AG09309 (cell line): ENCODE measurements at regions not wholly inside any gene's neighbourhood (a gene's known extent, or its start where the extent isn't known, plus 50 kb on each side); places are given as distances from the start of the nearest gene placed in this dataset.
"Not testable (repeated sequence)": the region's sequence is repeated elsewhere in the genome, so short reads cannot be mapped to it uniquely, and the experiment has no call there.

Experiments used
- DNase-seq: peaks from one replicate; pipeline ENCODE4 v3.0.0-alpha.2; 2010; ENCODE audit warnings: low read depth
- H3K4me3 ChIP-seq: 2 replicates; pipeline ENCODE4 v1.5.1; 2011; ENCODE audit warnings: mild to moderate bottlenecking, low read depth, low read length, moderate library complexity; ENCODE audit not compliant: control insufficient read depth
- TF ChIP-seq, protein P1 (sequence below): IDR thresholded peaks from 2 replicates; pipeline ENCODE4 v1.5.1; 2011; ENCODE audit warnings: mild to moderate bottlenecking, low read depth, low read length, inconsistent platforms; ENCODE audit not compliant: insufficient read depth, control insufficient read depth; ENCODE audit errors: missing control alignments

DNA sequence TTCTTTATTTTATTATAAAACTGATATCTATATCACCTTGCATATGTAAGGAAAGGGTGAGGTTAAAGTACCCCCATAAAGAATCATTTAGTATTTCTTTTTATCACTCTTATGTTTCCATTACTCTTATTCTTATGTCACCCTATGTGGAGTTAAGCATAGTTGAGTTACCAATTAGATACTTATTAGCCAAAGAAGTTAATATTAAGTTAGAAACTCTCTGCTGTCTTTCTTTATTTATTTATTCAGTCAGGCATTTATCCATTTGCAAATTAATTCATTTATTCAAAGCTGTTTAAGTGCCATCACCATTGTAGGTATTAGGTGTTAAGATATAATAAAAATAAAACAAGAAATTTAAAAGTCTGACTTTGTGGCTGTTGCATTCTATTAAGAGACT is 1279.1 kb upstream of the CITED2 start:
- TF ChIP-seq, protein P1, sequence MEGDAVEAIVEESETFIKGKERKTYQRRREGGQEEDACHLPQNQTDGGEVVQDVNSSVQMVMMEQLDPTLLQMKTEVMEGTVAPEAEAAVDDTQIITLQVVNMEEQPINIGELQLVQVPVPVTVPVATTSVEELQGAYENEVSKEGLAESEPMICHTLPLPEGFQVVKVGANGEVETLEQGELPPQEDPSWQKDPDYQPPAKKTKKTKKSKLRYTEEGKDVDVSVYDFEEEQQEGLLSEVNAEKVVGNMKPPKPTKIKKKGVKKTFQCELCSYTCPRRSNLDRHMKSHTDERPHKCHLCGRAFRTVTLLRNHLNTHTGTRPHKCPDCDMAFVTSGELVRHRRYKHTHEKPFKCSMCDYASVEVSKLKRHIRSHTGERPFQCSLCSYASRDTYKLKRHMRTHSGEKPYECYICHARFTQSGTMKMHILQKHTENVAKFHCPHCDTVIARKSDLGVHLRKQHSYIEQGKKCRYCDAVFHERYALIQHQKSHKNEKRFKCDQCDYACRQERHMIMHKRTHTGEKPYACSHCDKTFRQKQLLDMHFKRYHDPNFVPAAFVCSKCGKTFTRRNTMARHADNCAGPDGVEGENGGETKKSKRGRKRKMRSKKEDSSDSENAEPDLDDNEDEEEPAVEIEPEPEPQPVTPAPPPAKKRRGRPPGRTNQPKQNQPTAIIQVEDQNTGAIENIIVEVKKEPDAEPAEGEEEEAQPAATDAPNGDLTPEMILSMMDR: no peak
- DNase-seq: no peak

DNA sequence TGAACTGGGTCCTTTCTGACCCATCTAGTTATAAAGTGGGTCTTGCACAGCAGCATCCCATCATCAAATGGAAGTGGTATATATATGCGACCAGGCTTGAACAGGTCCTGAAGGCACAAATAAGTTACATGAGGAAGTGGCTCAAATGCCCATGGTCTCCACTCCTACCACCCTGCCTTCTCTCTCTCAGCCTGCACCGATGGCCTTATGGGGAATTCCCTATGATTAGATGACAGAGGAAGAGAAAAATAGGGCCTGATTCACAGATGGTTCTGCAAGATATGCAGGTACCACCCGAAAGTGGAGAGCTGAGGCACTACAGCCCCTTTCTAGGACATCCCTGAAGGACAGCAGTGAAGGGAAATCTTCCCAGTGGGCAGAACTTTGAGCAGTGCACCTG is 1275.1 kb upstream of the CITED2 start:
- DNase-seq: not testable (repeated sequence)

More for the DNA sequence above, 1279.1 kb upstream of the CITED2 start:
- H3K4me3 ChIP-seq: no peak overlapping the region

DNA sequence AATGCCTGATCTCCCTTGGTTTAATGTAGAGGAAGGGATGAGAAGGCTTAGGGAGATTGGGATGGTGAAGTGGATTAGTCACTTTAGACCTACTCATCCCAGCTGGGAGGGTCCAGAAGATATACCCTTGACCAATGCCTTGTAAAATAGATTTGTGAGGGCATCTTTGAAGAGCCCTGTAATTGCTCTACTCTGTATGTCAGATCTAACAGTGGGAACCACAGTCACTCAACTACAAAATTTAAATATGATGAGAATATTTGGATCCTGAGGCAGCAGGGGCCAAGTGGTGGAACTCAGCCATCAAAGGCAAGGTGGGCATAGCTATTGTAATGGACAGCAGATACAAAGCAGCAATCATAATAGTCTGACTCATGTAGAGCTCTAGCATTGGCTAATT is 1272.9 kb upstream of the CITED2 start:
- H3K4me3 ChIP-seq, DNase-seq: not testable (repeated sequence)

More for the DNA sequence above, 1275.1 kb upstream of the CITED2 start:
- H3K4me3 ChIP-seq: not testable (repeated sequence)

DNA sequence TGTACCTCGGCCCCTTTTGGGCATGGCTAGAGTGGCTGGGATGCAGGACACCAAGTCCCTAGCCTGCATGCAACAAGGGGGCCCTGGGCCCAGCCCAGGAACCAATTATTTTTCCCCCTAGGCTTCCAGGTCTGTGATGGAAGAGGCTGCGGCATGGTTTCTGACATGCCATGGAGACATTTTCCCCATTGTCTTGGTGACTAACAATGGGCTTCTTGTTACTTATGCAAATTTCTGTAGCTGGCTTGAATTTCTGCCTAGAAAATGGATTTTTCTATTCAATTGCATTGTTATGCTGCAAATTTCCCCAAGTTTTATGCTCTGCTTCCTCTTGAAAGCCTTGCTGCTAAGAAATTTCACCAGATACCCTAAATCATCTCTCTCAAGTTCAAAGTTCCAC is 1269.6 kb upstream of the CITED2 start:
- TF ChIP-seq, protein P1: no peak
- no peak for DNase-seq
- no peak overlapping the region for H3K4me3 ChIP-seq

DNA sequence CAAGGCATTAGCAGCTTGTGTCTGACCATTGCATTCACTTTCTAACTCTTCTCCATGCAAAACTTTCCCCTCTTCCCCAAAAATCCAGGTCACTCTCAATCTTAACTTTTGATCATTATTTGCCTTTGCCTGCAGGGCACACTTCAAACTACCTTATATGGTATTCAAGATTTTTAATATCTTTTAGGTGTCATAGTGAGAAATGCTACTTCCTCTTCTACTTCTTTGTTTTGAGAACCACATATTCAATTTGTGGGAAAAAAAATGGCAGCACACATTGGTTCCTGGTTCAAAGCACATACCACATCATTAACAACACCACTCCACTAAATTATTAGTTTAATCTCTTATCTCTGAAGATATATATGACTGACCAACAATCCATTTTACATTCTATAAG is 1267.0 kb upstream of the CITED2 start:
- DNase-seq: no peak
- H3K4me3 ChIP-seq: no peak overlapping the region
- TF ChIP-seq, protein P1: no peak

DNA sequence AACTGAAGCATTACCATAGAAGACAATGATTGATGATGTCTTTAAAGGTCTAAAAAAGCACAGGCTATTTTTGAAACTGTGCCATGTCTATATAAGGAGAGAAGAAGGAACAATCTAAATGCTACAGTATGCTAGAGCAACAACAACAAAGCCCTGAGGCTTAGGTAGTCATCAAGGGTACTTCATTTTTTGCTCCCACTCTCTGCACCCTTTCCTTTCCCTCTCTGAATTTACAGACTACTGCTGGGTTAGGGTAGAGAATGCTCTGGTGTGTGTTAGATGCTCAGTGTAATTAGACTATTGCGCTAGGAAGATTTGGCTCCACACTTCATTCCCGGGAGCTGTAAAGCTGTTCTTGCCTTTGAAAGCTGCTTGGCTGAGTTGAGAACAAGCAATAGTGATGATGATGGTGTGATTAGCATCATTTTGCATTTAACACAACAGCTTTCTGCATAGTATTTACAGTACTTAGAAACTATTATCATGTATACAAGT is 1262.5 kb upstream of the CITED2 start:
- H3K4me3 ChIP-seq: no peak overlapping the region
- TF ChIP-seq, protein P1: no peak

DNA sequence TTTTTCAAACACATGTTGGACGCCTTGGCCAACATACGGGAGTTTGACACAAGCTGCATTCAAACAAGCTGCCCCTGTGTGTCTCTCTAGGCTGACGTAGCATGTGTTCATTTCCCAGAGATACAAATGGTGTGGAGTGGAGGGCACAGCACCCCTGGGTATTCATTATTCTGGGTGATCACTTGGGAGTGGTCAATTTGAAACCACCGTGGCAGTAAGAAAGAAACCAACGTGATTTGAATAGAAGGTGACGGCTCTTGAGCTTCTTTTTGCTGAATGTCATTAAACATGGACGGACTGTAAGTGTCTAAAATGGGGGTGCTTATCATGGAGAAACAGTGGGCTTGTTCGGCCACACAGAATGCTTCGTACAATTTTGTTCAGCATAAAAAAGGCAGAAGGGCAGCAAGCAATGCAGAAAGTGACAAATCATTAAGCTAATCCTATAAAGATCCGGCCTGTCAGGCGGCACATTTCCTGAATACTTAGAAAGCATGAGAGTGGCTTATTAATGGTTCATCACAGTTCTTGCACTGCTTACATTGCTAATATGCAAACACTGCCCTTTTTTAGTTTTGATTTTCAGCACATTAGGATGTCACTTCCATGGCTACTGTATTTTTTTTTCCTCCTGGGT is 1261.9 kb upstream of the CITED2 start:
- no peak for DNase-seq
- no peak overlapping the region for H3K4me3 ChIP-seq
- TF ChIP-seq, protein P1: no peak

More for the DNA sequence above, 1262.5 kb upstream of the CITED2 start:
- DNase-seq: no peak

DNA sequence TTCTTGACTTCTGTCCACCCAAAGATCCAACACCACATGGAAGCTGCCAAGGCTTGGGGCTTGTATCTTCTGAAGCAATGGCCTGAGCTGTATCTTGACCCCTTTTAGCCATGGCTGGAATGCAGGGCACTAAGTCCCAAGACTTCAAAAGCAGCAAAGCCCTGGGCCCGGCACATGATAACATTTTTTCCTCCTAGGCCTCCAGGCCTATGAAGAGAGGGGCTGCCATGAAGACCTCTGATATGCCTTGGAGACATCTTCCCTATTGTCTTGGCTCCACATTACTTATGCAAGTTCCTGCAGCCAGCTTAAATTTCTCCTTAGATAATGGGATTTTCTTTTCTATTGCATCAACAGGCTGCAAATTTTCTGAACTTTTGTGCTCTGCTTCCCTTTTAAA is 1252.6 kb upstream of the CITED2 start:
- TF ChIP-seq, protein P1: no peak
- H3K4me3 ChIP-seq: no peak overlapping the region
- no peak for DNase-seq
